ENCODE measurements at regions not wholly inside any gene's neighbourhood (a gene's known extent, or its start where the extent isn't known, plus 50 kb on each side); places are given as distances from the start of the nearest gene placed in this dataset.

GRCh38 chr10:60511477-60512229 is 122.0 kb upstream of the ANK3 start:
- TF ChIP-seq FOXM1 (IDR thresholded peaks at IDR 0.05; ENCODE audit: borderline replicate concordance) = no peak
- TF ChIP-seq BHLHE40 (IDR thresholded peaks at IDR 0.05; ENCODE audit: borderline replicate concordance) = no peak
- no peak for TF ChIP-seq ELF4 (IDR thresholded peaks at IDR 0.05)
- no peak for TF ChIP-seq SP1 (IDR thresholded peaks at IDR 0.05)
- TF ChIP-seq PKNOX1 (IDR thresholded peaks at IDR 0.05) = no peak
- no peak for TF ChIP-seq NFRKB (IDR thresholded peaks at IDR 0.05)
- no peak for TF ChIP-seq FOXA1 (IDR thresholded peaks at IDR 0.05)
- no peak for TF ChIP-seq SUZ12 (IDR thresholded peaks at IDR 0.05)
- no peak for TF ChIP-seq HDGF (IDR thresholded peaks at IDR 0.05; ENCODE audit: borderline replicate concordance)

Data from HEK293T (cell line).